Suppressor macrophage treated with lipopolysaccharide for 4 hours (primary cell): ENCODE measurements at regions not wholly inside any gene's neighbourhood (a gene's known extent, or its start where the extent isn't known, plus 50 kb on each side); places are given as distances from the start of the nearest gene placed in this dataset.

Source experiments
- DNase-seq: peaks from one replicate; pipeline ENCODE4 v3.0.0-alpha.2; 2020

GRCh38 chr4:16365036-16365569 is 138.8 kb upstream of the TAPT1 start:
- no peak for DNase-seq

- no peak for DNase-seq
Measured at GRCh38 chr4:16360694-16361262, 134.5 kb upstream of the TAPT1 start.

GRCh38 chr4:16353165-16353564 is 126.9 kb upstream of the TAPT1 start:
- no peak for DNase-seq

GRCh38 chr4:16351161-16351560 is 124.9 kb upstream of the TAPT1 start:
- no peak for DNase-seq

GRCh38 chr4:16344853-16345252 is 118.6 kb upstream of the TAPT1 start:
- DNase-seq: no peak

GRCh38 chr4:16337936-16338335 is 111.7 kb upstream of the TAPT1 start:
- DNase-seq: no peak

GRCh38 chr4:16334601-16335000 is 108.3 kb upstream of the TAPT1 start:
- no peak for DNase-seq

GRCh38 chr4:16329797-16330134 is 103.5 kb upstream of the TAPT1 start:
- no peak for DNase-seq

- no peak for DNase-seq
Measured at GRCh38 chr4:16329125-16329796, 103.0 kb upstream of the TAPT1 start.

GRCh38 chr4:16322183-16322582 is 95.9 kb upstream of the TAPT1 start:
- DNase-seq: no peak

GRCh38 chr4:16315456-16315855 is 89.2 kb upstream of the TAPT1 start:
- no peak for DNase-seq

GRCh38 chr4:16310606-16311005 is 84.3 kb upstream of the TAPT1 start:
- DNase-seq: no peak

GRCh38 chr4:16302648-16303047 is 76.4 kb upstream of the TAPT1 start:
- DNase-seq: no peak

GRCh38 chr4:16297003-16297402 is 70.7 kb upstream of the TAPT1 start:
- DNase-seq: no peak

- peak; percentile 70 for DNase-seq
Measured at GRCh38 chr4:16294455-16294854, 68.2 kb upstream of the TAPT1 start.

- DNase-seq: no peak
Measured at GRCh38 chr4:16293210-16293838, 67.1 kb upstream of the TAPT1 start.

- DNase-seq: no peak
Measured at GRCh38 chr4:16292585-16292984, 66.3 kb upstream of the TAPT1 start.

GRCh38 chr4:16290681-16291420 is 64.6 kb upstream of the TAPT1 start:
- DNase-seq: no peak

- DNase-seq: peak; percentile 51
Measured at GRCh38 chr4:16289897-16290554, 63.8 kb upstream of the TAPT1 start.

GRCh38 chr4:16284050-16284449 is 57.8 kb upstream of the TAPT1 start:
- no peak for DNase-seq

- DNase-seq: no peak
Measured at GRCh38 chr4:16278178-16278577, 51.9 kb upstream of the TAPT1 start.
